ENCODE measurements at regions not wholly inside any gene's neighbourhood (a gene's known extent, or its start where the extent isn't known, plus 50 kb on each side); places are given as distances from the start of the nearest gene placed in this dataset.
"Not testable (repeated sequence)": the region's sequence is repeated elsewhere in the genome, so short reads cannot be mapped to it uniquely, and the experiment has no call there.

- FAIRE-seq, result no peak
- TF ChIP-seq SPI1 (IDR thresholded peaks at IDR 0.05; ENCODE audit: low read depth, low read length) (no peak), POLR2AphosphoS5 (IDR thresholded peaks at IDR 0.05; ENCODE audit: low read depth, low read length) (no peak), POU2F2 (IDR thresholded peaks at IDR 0.05; ENCODE audit: low read depth, low read length) (no peak), PAX5 (IDR thresholded peaks at IDR 0.05; ENCODE audit: insufficient read depth, low read length, severe bottlenecking) (no peak), POLR2A (IDR thresholded peaks at IDR 0.05; ENCODE audit: low read depth, low read length) (no peak), TAF1 (IDR thresholded peaks at IDR 0.05; ENCODE audit: low read depth, low read length) (no peak)
- no peak for DNase-seq (ENCODE audit: insufficient read length, low spot score)
Observed at GRCh38 chr3:159277814-159278213, 476.0 kb downstream of the MFSD1 start.

GRCh38 chr3:159280386-159281191 is 478.7 kb downstream of the MFSD1 start:
- no peak for FAIRE-seq
- no peak for DNase-seq (ENCODE audit: insufficient read length, low spot score)
- TF ChIP-seq SPI1 (IDR thresholded peaks at IDR 0.05; ENCODE audit: low read depth, low read length) (no peak), TAF1 (IDR thresholded peaks at IDR 0.05; ENCODE audit: low read depth, low read length) (no peak), PAX5 (IDR thresholded peaks at IDR 0.05; ENCODE audit: insufficient read depth, low read length, severe bottlenecking) (no peak), POLR2A (IDR thresholded peaks at IDR 0.05; ENCODE audit: low read depth, low read length) (no peak), POU2F2 (IDR thresholded peaks at IDR 0.05; ENCODE audit: low read depth, low read length) (no peak), POLR2AphosphoS5 (IDR thresholded peaks at IDR 0.05; ENCODE audit: low read depth, low read length) (no peak)

GRCh38 chr3:159293493-159293892 is 491.6 kb downstream of the MFSD1 start:
- no peak for DNase-seq (ENCODE audit: insufficient read length, low spot score)
- no peak for FAIRE-seq
- TF ChIP-seq POU2F2 (IDR thresholded peaks at IDR 0.05; ENCODE audit: low read depth, low read length) (no peak), POLR2AphosphoS5 (IDR thresholded peaks at IDR 0.05; ENCODE audit: low read depth, low read length) (no peak), TAF1 (IDR thresholded peaks at IDR 0.05; ENCODE audit: low read depth, low read length) (no peak), PAX5 (IDR thresholded peaks at IDR 0.05; ENCODE audit: insufficient read depth, low read length, severe bottlenecking) (no peak), SPI1 (IDR thresholded peaks at IDR 0.05; ENCODE audit: low read depth, low read length) (no peak)

GRCh38 chr3:159301961-159302360 is 500.1 kb downstream of the MFSD1 start:
- TF ChIP-seq POLR2AphosphoS5 (IDR thresholded peaks at IDR 0.05; ENCODE audit: low read depth, low read length), result no peak
- TF ChIP-seq SPI1 (IDR thresholded peaks at IDR 0.05; ENCODE audit: low read depth, low read length), result no peak
- TF ChIP-seq POLR2A (IDR thresholded peaks at IDR 0.05; ENCODE audit: low read depth, low read length), result no peak
- TF ChIP-seq PAX5 (IDR thresholded peaks at IDR 0.05; ENCODE audit: insufficient read depth, low read length, severe bottlenecking), result no peak
- TF ChIP-seq POU2F2 (IDR thresholded peaks at IDR 0.05; ENCODE audit: low read depth, low read length), result no peak
- no peak for TF ChIP-seq TAF1 (IDR thresholded peaks at IDR 0.05; ENCODE audit: low read depth, low read length)
- FAIRE-seq, result no peak
- DNase-seq (ENCODE audit: insufficient read length, low spot score), result no peak

GRCh38 chr3:159305017-159305416 is 503.2 kb downstream of the MFSD1 start:
- FAIRE-seq (no peak), DNase-seq (ENCODE audit: insufficient read length, low spot score) (no peak)
- no peak for TF ChIP-seq POLR2A (IDR thresholded peaks at IDR 0.05; ENCODE audit: low read depth, low read length)
- no peak for TF ChIP-seq TAF1 (IDR thresholded peaks at IDR 0.05; ENCODE audit: low read depth, low read length)
- no peak for TF ChIP-seq POU2F2 (IDR thresholded peaks at IDR 0.05; ENCODE audit: low read depth, low read length)
- TF ChIP-seq SPI1 (IDR thresholded peaks at IDR 0.05; ENCODE audit: low read depth, low read length), result no peak
- no peak for TF ChIP-seq PAX5 (IDR thresholded peaks at IDR 0.05; ENCODE audit: insufficient read depth, low read length, severe bottlenecking)
- TF ChIP-seq POLR2AphosphoS5 (IDR thresholded peaks at IDR 0.05; ENCODE audit: low read depth, low read length), result no peak

GRCh38 chr3:159316706-159317105 is 514.9 kb downstream of the MFSD1 start:
- not testable (repeated sequence) for FAIRE-seq; DNase-seq (ENCODE audit: insufficient read length, low spot score)

GRCh38 chr3:159319156-159319555 is 517.3 kb downstream of the MFSD1 start:
- DNase-seq (ENCODE audit: insufficient read length, low spot score) (no peak), FAIRE-seq (no peak)
- TF ChIP-seq PAX5 (IDR thresholded peaks at IDR 0.05; ENCODE audit: insufficient read depth, low read length, severe bottlenecking), result no peak
- no peak for TF ChIP-seq SPI1 (IDR thresholded peaks at IDR 0.05; ENCODE audit: low read depth, low read length)
- no peak for TF ChIP-seq POLR2A (IDR thresholded peaks at IDR 0.05; ENCODE audit: low read depth, low read length)
- no peak for TF ChIP-seq POLR2AphosphoS5 (IDR thresholded peaks at IDR 0.05; ENCODE audit: low read depth, low read length)
- TF ChIP-seq TAF1 (IDR thresholded peaks at IDR 0.05; ENCODE audit: low read depth, low read length), result no peak
- no peak for TF ChIP-seq POU2F2 (IDR thresholded peaks at IDR 0.05; ENCODE audit: low read depth, low read length)

GRCh38 chr3:159322322-159322939 is 520.6 kb downstream of the MFSD1 start:
- FAIRE-seq (peak; percentile 72), DNase-seq (ENCODE audit: insufficient read length, low spot score) (peak; percentile 29)
- TF ChIP-seq POU2F2 (IDR thresholded peaks at IDR 0.05; ENCODE audit: low read depth, low read length) (no peak), PAX5 (IDR thresholded peaks at IDR 0.05; ENCODE audit: insufficient read depth, low read length, severe bottlenecking) (no peak), POLR2AphosphoS5 (IDR thresholded peaks at IDR 0.05; ENCODE audit: low read depth, low read length) (no peak), POLR2A (IDR thresholded peaks at IDR 0.05; ENCODE audit: low read depth, low read length) (no peak), SPI1 (IDR thresholded peaks at IDR 0.05; ENCODE audit: low read depth, low read length) (no peak), TAF1 (IDR thresholded peaks at IDR 0.05; ENCODE audit: low read depth, low read length) (no peak)

- DNase-seq (ENCODE audit: insufficient read length, low spot score) (no peak), FAIRE-seq (no peak)
- TF ChIP-seq TAF1 (IDR thresholded peaks at IDR 0.05; ENCODE audit: low read depth, low read length) (no peak), SPI1 (IDR thresholded peaks at IDR 0.05; ENCODE audit: low read depth, low read length) (no peak), PAX5 (IDR thresholded peaks at IDR 0.05; ENCODE audit: insufficient read depth, low read length, severe bottlenecking) (no peak), POLR2AphosphoS5 (IDR thresholded peaks at IDR 0.05; ENCODE audit: low read depth, low read length) (no peak), POLR2A (IDR thresholded peaks at IDR 0.05; ENCODE audit: low read depth, low read length) (no peak), POU2F2 (IDR thresholded peaks at IDR 0.05; ENCODE audit: low read depth, low read length) (no peak)
Observed at GRCh38 chr3:159323848-159324247, 522.0 kb downstream of the MFSD1 start.
